Stimulated activated CD8-positive, alpha-beta memory T cell treated with anti-CD3 and anti-CD28 coated beads, Interleukin-4, amount 100 ng/mL, for 1 hour (primary cell): ENCODE measurements at regions not wholly inside any gene's neighbourhood (a gene's known extent, or its start where the extent isn't known, plus 50 kb on each side); places are given as distances from the start of the nearest gene placed in this dataset.

Experiments
- DNase-seq, 2 donors: peaks; one replicate each; pipeline ENCODE4 v3.0.0-alpha.2; 2020; ENCODE audit warnings: low read depth in 2 of 2, low spot score in 1 of 2

GRCh38 chr10:43809211-43809930, 160.7 kb upstream of the ZNF32 start:
- no peak for DNase-seq

DNA sequence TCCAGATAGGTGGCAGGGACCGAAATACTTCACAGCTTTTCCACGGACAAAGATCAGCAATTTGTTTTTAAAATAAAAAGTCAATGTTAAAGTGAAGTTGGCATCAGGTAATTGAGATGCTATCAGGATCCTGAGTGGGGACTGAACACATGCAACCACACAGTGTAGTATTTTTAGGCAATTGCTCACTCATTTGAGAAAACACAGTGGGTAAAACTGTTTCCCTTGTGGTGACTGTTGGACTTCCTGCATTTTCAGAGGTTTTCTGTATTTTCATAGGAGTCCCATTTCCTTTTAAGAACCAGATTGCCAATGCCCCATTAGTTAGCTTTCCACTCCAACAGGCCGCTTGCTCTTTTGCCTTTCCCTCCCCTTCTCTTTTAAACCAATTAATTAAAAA, 159.5 kb upstream of the ZNF32 start:
- no peak for DNase-seq

GRCh38 chr10:43806831-43807640, 158.4 kb upstream of the ZNF32 start:
- DNase-seq = no peak

- no peak for DNase-seq
These were observed 155.1 kb upstream of the ZNF32 start for GRCh38 chr10:43803791-43804190.

DNA sequence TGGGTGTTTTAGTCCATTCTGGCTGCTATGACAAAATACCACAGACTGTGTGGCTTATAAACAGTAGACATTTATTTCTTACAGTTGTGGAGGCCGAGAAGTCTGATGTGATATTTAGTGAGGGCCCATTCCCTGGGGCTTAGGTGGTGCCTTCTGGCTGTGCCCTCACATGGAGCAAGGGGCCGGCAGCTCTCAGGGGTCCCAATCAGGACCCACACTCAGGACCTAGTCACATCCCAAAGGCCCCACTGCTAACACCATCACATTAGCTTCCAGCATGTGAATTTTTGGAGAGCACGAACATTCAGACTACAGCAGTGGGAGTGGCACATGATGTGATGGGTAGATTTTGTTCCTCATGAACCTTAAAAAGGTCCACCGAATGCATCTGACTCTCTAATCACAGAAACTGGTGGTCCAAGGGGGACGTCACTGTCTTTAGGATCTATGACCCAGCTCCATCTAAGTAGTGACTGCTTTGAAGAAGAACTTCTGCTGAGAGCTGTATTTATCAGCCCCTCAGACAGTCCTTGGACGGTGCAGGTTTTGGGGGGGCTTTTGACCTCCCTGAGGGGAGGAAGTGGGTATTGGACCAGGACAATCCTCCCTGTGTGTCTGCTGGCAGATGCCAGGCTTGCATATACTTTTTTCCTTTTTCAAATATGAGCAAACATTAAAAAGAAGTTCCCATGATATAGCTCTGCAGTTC, 154.5 kb upstream of the ZNF32 start:
- DNase-seq = no peak

- DNase-seq = no peak
These were observed 152.9 kb upstream of the ZNF32 start for GRCh38 chr10:43801626-43802025.

DNA sequence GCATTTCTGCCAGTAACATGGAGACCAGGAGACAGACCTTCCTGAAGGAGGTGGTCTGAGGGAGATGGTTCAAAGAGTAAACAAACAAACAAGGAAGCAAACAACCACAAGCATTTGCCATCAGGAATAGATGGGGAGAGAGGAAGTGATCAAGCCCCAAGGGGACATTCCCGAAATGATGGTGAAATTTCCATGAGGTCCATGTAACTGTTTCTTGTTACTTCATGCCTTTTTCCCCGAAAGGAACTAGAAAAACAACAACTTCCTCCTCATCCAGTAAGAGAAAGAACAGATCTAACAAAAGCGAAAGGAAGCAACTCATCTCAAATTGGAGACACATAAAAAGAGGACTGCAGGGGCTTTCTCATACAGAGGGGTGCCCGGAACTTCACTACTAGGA, 152.5 kb upstream of the ZNF32 start:
- DNase-seq = no peak

DNA sequence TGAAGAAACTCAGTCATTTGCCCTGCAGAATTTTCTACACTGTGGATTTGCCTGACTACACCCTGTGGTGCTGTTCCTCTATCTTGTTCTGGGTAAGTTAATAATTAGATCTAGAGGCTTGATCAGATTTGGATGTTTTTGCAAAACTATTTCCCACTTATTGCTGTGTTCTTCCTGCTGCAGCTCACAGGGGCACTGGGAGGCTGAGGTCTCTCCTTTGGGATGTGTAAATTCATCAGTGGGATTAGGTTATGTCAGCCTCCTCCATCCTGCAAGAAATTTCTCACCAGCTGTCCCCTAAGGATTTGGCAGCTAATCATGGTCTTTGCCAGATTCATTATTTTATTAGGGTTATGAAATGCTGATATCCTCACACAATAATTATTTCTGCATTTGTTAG, 148.1 kb upstream of the ZNF32 start:
- DNase-seq = no peak

GRCh38 chr10:43795639-43796038, 147.0 kb upstream of the ZNF32 start:
- no peak for DNase-seq

- no peak for DNase-seq
These were observed 146.4 kb upstream of the ZNF32 start for GRCh38 chr10:43795093-43795492.

GRCh38 chr10:43794181-43794815, 145.6 kb upstream of the ZNF32 start:
- no peak for DNase-seq

DNA sequence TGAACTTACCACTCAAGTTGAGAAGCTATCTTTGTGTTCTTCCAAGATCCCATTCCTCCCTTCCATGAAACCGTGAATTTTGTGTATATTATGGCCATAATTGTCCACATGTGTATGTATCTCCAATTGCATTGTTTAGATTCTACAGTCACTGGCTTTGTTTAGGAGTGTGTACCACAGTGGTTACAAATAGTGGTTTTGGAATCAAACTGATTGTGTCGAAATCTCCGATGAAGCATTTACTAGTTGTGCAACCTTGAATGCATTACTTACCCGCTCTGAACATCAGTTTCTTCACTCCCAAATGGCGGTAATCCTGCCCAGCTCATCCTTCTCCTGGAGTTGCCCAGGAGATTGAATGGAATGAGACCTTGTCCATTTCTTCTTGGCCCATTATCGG, 145.0 kb upstream of the ZNF32 start:
- DNase-seq = no peak

DNA sequence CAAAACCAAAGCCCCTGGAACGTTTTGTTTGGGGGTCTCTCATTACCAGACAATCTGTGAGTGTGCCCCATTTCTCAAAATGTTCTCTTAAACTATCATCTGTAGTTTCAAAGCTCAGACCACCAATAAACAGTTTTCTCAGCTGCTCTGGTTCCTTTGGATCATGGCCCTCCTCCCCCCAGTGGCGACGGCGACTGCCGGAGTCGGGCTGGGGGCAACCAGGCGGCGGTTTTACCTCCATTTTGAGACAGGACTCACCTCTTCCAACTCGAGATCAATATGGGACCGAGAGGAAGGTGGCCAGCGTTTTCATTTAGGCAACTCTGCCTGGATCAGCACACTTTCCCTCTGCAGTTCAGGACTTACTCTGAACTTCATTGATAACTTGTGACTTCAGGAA, 141.5 kb upstream of the ZNF32 start:
- DNase-seq = no peak

GRCh38 chr10:43785252-43785651, 136.6 kb upstream of the ZNF32 start:
- DNase-seq = no peak

- DNase-seq = no peak
These were observed 134.1 kb upstream of the ZNF32 start for GRCh38 chr10:43782814-43783213.

GRCh38 chr10:43781480-43782361, 133.0 kb upstream of the ZNF32 start:
- DNase-seq = peak in 1 of 2 donors; percentile 12

- DNase-seq = no peak
These were observed 129.9 kb upstream of the ZNF32 start for GRCh38 chr10:43778571-43778970.

- no peak for DNase-seq
These were observed 126.7 kb upstream of the ZNF32 start for GRCh38 chr10:43775384-43775783.

GRCh38 chr10:43774234-43774769, 125.6 kb upstream of the ZNF32 start:
- no peak for DNase-seq

DNA sequence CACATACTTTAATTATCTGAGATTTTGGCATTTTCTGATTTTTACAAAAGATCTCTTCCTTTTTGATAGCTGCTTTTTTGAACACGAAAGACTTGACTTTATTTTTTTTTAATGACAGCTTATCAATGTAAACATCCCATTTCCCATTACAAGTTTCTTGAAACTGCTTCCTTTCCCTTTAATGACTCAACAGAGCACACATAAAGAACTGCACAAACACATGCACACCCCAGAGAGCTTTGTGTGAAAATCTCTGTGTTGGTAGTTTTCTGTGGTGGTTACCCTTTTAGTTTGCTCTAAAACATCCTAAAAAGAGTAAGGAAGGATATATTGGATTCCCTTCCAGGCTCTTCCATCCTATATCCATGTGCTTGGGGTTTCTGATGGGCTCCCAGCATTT, 125.1 kb upstream of the ZNF32 start:
- no peak for DNase-seq
